Ureter (tissue), 1 donor: ENCODE measurements at regions not wholly inside any gene's neighbourhood (a gene's known extent, or its start where the extent isn't known, plus 50 kb on each side); places are given as distances from the start of the nearest gene placed in this dataset.
"Not testable (repeated sequence)": the region's sequence is repeated elsewhere in the genome, so short reads cannot be mapped to it uniquely, and the experiment has no call there.

Experiments
- DNase-seq: peaks from one replicate; pipeline ENCODE4 v3.0.0-alpha.2; 2020; ENCODE audit warnings: low spot score
- donor health status: DM: yes; HTN: yes; CAD: no.

GRCh38 chr6:121760191-121760590 is 324.7 kb downstream of the GJA1 start:
- no peak for DNase-seq

- no peak for DNase-seq
Observed at GRCh38 chr6:121760745-121761144, 325.3 kb downstream of the GJA1 start.

GRCh38 chr6:121764493-121764892 is 329.0 kb downstream of the GJA1 start:
- no peak for DNase-seq

GRCh38 chr6:121765060-121765459 is 329.6 kb downstream of the GJA1 start:
- no peak for DNase-seq

- no peak for DNase-seq
Observed at GRCh38 chr6:121767211-121767610, 331.8 kb downstream of the GJA1 start.

GRCh38 chr6:121770943-121771342 is 335.5 kb downstream of the GJA1 start:
- no peak for DNase-seq

GRCh38 chr6:121771937-121772720 is 336.7 kb downstream of the GJA1 start:
- no peak for DNase-seq

- DNase-seq = no peak
Observed at GRCh38 chr6:121776054-121776453, 340.6 kb downstream of the GJA1 start.

- peak; percentile 63 for DNase-seq
Observed at GRCh38 chr6:121780325-121781321, 345.2 kb downstream of the GJA1 start.

GRCh38 chr6:121791396-121792315 is 356.2 kb downstream of the GJA1 start:
- DNase-seq = no peak

- no peak for DNase-seq
Observed at GRCh38 chr6:121794630-121795029, 359.2 kb downstream of the GJA1 start.

GRCh38 chr6:121797598-121797997 is 362.2 kb downstream of the GJA1 start:
- not testable (repeated sequence) for DNase-seq

GRCh38 chr6:121798126-121798525 is 362.7 kb downstream of the GJA1 start:
- not testable (repeated sequence) for DNase-seq

- DNase-seq = no peak
Observed at GRCh38 chr6:121799574-121799973, 364.1 kb downstream of the GJA1 start.

GRCh38 chr6:121800047-121800446 is 364.6 kb downstream of the GJA1 start:
- no peak for DNase-seq

GRCh38 chr6:121806116-121806515 is 370.7 kb downstream of the GJA1 start:
- DNase-seq = no peak

- no peak for DNase-seq
Observed at GRCh38 chr6:121809211-121809610, 373.8 kb downstream of the GJA1 start.

GRCh38 chr6:121810158-121811032 is 374.9 kb downstream of the GJA1 start:
- DNase-seq = no peak

GRCh38 chr6:121811106-121811505 is 375.7 kb downstream of the GJA1 start:
- DNase-seq = no peak

GRCh38 chr6:121816361-121816760 is 380.9 kb downstream of the GJA1 start:
- DNase-seq = no peak
